ENCODE measurements at regions not wholly inside any gene's neighbourhood (a gene's known extent, or its start where the extent isn't known, plus 50 kb on each side); places are given as distances from the start of the nearest gene placed in this dataset.

DNA sequence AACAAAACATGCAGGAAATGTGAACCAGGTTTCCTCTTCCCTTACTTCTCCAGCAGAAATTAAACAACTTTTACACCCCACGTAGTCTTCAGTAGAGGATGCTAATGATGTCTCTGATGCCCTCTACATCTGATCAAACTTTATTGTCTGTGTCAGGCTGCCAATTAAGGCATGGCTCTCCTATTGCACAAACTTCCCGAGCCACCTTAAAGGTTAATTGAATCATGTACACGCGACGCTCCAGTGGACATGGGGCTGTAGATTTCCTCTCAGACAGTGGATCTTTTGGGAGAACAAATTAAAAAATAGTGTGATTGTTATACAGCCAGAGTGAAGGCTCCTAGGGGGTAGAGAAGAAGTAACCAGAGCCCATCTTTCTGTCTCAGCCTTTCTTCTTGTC, 301.6 kb downstream of the SMAD2 start:
- no peaks in the 10 kb centered on the region for H3K36me3 ChIP-seq
- no peak overlapping the region for H3K27ac ChIP-seq
- no peaks in the 10 kb centered on the region for H3K9me3 ChIP-seq
- DNase-seq (ENCODE audit: low spot score in 2 of 2): no peak
- no peak overlapping the region for H3K4me3 ChIP-seq
- no peaks in the 10 kb centered on the region for H3K27me3 ChIP-seq
- H3K4me1 ChIP-seq: no peaks in the 10 kb centered on the region
- TF ChIP-seq POLR2A (IDR thresholded peaks at IDR 0.05) (no peak), EP300 (IDR thresholded peaks at IDR 0.05) (no peak)
- TF ChIP-seq, protein P1, sequence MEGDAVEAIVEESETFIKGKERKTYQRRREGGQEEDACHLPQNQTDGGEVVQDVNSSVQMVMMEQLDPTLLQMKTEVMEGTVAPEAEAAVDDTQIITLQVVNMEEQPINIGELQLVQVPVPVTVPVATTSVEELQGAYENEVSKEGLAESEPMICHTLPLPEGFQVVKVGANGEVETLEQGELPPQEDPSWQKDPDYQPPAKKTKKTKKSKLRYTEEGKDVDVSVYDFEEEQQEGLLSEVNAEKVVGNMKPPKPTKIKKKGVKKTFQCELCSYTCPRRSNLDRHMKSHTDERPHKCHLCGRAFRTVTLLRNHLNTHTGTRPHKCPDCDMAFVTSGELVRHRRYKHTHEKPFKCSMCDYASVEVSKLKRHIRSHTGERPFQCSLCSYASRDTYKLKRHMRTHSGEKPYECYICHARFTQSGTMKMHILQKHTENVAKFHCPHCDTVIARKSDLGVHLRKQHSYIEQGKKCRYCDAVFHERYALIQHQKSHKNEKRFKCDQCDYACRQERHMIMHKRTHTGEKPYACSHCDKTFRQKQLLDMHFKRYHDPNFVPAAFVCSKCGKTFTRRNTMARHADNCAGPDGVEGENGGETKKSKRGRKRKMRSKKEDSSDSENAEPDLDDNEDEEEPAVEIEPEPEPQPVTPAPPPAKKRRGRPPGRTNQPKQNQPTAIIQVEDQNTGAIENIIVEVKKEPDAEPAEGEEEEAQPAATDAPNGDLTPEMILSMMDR (IDR thresholded peaks at IDR 0.05): no peak
- 49 to 66% methylated on average over 5 of the region's 5 CpGs for WGBS, 2 donors

DNA sequence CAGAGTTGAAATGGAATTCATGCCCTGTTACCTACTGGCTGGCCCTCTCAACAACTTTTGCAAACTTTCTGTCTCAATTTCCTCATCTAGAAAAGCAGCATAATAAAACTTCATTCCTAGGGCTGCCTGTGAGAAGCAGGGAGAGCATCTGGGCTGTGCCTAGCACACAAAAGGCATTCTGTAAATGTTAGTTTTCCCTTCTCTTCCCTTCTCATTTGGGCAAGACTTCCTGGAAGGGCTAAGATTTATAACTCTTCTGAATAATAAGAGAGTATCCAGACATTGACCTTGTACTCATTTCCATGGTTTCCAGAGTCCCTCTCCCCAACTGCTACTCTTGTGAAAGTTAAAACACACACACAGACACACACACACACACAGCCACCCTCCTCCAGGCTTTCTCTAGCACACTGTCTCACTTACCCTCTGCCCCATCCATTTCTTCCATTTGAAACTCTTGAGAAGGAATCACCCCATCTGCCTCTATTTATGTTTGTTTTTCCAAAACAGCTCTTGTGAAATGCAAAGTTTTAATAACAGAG, 302.1 kb downstream of the SMAD2 start:
- Histone ChIP-seq H3K27me3 (no peaks in the 10 kb centered on the region), H3K4me3 (no peak overlapping the region), H3K4me1 (no peaks in the 10 kb centered on the region), H3K9me3 (no peaks in the 10 kb centered on the region), H3K27ac (no peak overlapping the region), H3K36me3 (no peaks in the 10 kb centered on the region)
- no peak for DNase-seq (ENCODE audit: low spot score in 2 of 2)
- TF ChIP-seq, protein P1 (IDR thresholded peaks at IDR 0.05): no peak
- no peak for TF ChIP-seq POLR2A (IDR thresholded peaks at IDR 0.05)
- TF ChIP-seq EP300 (IDR thresholded peaks at IDR 0.05): no peak

DNA sequence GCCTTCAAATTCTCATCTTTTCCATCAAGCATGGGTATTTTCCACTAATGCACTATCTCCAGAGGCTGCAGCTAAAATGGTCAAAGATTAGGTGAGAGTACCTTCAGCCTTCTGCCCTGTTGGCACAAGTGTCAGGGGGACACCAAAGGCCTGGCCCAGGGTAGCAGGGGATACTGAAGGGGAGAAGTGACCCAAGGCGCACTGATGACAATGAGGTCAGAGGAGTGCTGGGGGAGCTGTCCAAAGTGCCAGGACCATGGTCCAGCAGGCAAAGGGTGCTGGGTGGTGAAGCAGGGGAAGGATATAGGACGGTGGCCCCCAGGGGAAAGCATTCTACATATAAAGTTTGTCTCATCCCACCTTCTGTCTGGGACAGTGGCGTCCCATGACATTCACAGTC, 303.4 kb downstream of the SMAD2 start:
- no peak overlapping the region for H3K4me3 ChIP-seq
- H3K36me3 ChIP-seq: no peaks in the 10 kb centered on the region
- TF ChIP-seq POLR2A (IDR thresholded peaks at IDR 0.05) (no peak), EP300 (IDR thresholded peaks at IDR 0.05) (no peak)
- TF ChIP-seq, protein P1 (IDR thresholded peaks at IDR 0.05): no peak
- no peaks in the 10 kb centered on the region for H3K4me1 ChIP-seq
- 59 to 65% methylated on average over 3 of the region's 3 CpGs for WGBS, 2 donors
- no peaks in the 10 kb centered on the region for H3K27me3 ChIP-seq
- no peak overlapping the region for H3K27ac ChIP-seq
- no peak for DNase-seq (ENCODE audit: low spot score in 2 of 2)
- H3K9me3 ChIP-seq: no peaks in the 10 kb centered on the region

DNA sequence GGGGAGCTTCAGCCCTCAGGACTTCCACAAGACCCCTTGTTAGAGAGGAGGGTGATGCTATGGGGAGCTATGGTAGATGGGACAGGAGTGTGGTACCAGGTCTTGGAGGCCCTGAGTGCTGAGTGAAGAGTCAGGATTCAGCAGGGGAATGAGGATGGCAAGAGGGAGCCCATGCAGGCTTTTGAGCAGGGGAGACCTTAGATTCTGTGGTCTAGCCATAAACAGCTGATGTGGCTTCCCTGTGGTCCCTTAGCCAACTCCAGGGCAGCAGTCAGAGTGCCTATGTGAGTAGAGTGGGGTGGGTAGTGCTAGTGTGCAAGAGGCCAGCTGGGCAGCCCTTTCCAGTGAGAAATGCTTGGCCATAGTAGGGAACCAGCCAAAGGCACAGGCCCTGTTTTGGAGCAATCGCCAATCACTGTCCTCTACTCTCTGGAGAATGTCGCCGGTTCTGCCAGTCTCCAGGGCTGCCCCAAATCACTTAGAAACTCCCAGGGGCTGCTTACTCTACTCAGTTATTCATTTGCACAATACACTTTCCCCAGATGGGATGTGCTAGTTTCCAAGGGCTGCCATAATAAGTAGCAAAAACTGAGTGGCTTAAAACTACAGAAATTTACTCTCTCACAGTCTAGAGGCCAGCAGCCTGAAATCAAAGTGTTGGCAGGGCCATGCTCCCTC, 310.5 kb downstream of the SMAD2 start:
- Histone ChIP-seq H3K9me3 (no peaks in the 10 kb centered on the region), H3K4me3 (no peak overlapping the region), H3K27ac (no peak overlapping the region), H3K4me1 (no peaks in the 10 kb centered on the region), H3K36me3 (no peaks in the 10 kb centered on the region), H3K27me3 (no peaks in the 10 kb centered on the region)
- WGBS, 2 donors: 90% methylated on average over 3 of the region's 3 CpGs
- no peak for TF ChIP-seq EP300 (IDR thresholded peaks at IDR 0.05)
- TF ChIP-seq, protein P1 (IDR thresholded peaks at IDR 0.05): no peak
- TF ChIP-seq POLR2A (IDR thresholded peaks at IDR 0.05): no peak
- DNase-seq (ENCODE audit: low spot score in 2 of 2): no peak

DNA sequence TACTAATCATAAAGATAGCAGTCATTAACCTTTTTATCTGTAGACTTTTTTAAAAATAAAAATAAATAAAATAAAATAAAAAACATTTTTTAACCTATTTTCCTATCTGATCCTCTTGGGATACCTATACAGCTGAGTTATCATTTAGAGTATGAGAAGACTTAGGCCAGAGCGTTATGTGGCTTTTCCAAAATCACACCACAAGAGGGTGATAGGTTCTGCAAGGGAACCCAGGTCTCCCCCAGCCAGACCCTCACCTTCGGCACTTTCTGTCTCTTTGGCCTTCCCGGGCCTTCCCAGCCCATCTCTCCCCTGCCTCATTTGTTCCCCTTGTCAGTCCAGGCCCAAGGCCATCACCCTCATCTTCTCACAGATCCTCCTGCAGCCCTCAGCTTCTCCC, 311.7 kb downstream of the SMAD2 start:
- 89 to 94% methylated on average over 3 of the region's 3 CpGs for WGBS, 2 donors
- no peak for TF ChIP-seq EP300 (IDR thresholded peaks at IDR 0.05)
- no peak for TF ChIP-seq POLR2A (IDR thresholded peaks at IDR 0.05)
- TF ChIP-seq, protein P1 (IDR thresholded peaks at IDR 0.05): no peak

More for the DNA sequence above, 311.7 kb downstream of the SMAD2 start:
- H3K27me3 ChIP-seq: no peaks in the 10 kb centered on the region
- H3K27ac ChIP-seq: no peak overlapping the region
- H3K9me3 ChIP-seq: no peaks in the 10 kb centered on the region
- DNase-seq (ENCODE audit: low spot score in 2 of 2): no peak
- H3K36me3 ChIP-seq: no peaks in the 10 kb centered on the region
- no peak overlapping the region for H3K4me3 ChIP-seq
- no peaks in the 10 kb centered on the region for H3K4me1 ChIP-seq

All from tibial nerve (tissue), 4 donors.